ENCODE measurements at regions not wholly inside any gene's neighbourhood (a gene's known extent, or its start where the extent isn't known, plus 50 kb on each side); places are given as distances from the start of the nearest gene placed in this dataset.
"Not testable (repeated sequence)": the region's sequence is repeated elsewhere in the genome, so short reads cannot be mapped to it uniquely, and the experiment has no call there.

DNA sequence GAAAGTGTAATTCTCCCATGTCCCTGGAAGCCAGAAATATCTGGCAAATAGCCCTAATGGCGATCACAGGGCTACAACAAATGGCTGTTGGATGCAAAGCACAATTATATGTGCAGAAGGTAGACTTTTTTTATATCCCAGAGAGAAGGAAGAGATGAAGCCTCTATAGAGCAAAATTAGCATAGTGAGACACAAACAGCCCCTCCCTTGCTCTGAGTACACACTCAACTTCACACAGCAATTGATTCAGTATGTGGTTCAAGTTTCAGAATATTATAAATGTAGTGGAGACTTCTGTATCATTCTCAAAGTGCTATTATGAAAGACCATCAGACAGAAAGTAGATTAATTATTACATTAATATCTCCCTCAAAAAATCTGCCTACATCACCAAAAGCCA is 246.5 kb upstream of the TBX18 start:
- no peak for DNase-seq (ENCODE audit: low spot score)

DNA sequence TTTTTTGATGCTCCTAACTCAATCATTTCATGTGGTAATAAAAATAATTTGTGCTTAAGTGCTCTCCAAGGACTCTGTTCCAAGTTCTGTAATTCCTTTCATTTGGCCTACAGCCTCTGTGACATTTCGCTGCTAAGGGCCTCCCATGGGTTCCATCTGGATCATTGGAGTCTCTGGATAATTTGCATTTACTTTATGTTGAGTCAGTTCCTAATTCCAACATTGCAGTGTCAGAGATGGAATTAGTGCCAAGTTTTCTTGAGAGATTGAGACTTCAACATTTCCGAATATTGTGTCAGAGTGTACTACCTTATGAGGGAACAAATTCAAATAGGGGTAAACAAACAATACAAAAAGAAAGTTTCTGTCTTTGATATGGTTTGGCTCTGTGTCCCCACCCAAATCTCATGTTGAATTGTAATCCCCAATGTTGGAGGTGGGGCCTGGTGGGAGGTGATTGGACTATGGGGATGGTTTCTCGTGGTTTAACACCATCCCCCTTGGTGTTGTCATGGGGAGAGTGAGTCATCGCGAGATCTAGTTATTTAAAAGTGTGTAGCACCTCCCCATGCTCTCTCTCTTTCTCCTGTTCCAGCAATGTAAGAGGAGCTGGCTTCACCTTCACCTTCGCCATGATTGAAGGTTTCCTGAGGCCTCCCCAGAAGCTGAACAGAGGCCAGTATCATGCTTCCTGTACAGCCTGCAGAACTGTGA is 244.1 kb upstream of the TBX18 start:
- no peak for DNase-seq (ENCODE audit: low spot score)

- no peak for DNase-seq (ENCODE audit: low spot score)
These were observed 242.0 kb upstream of the TBX18 start for GRCh38 chr6:85006362-85006761.

GRCh38 chr6:85005494-85005893 is 241.1 kb upstream of the TBX18 start:
- DNase-seq (ENCODE audit: low spot score) = no peak

GRCh38 chr6:85004361-85004995 is 240.1 kb upstream of the TBX18 start:
- no peak for DNase-seq (ENCODE audit: low spot score)

DNA sequence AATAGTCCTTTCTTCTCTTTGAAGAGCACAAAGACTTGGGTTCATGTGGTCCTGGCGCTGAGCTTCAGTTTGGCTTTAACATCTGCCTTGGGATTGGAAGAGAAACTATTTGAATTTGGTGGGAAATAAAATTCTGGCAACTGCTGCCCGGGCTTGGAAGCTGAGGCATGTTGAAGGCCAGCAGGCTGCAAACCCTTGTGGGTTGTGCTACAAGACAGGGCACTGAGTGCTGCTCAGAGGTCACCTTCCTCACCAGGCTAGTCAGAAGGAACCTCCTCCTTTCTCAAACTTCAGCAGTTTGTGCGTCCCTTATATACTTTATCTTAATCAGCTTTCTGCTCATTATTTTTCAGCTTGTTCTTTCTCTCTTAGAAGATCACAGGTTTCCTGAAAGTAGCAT is 238.4 kb upstream of the TBX18 start:
- no peak for DNase-seq (ENCODE audit: low spot score)

GRCh38 chr6:85000001-85000400 is 235.6 kb upstream of the TBX18 start:
- DNase-seq (ENCODE audit: low spot score) = no peak

DNA sequence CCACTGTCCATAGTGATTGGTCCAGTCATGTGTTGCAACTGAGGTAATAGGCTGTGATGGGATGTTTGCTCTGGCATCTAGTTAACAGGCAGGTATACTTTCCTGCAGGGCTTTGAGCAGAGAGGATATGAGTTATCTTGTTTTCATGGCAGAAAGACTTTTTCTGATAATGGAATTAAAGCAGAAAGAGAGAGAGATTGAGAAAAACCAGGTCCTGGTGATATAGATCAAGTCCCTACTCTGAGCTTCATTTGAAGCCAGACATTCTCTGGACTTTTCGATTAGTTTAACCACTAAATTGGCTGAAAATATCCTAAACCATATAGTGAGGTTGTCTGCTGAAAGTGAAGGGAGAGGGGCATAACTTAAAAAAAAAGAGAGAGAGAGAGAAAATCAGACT is 233.8 kb upstream of the TBX18 start:
- no peak for DNase-seq (ENCODE audit: low spot score)

DNA sequence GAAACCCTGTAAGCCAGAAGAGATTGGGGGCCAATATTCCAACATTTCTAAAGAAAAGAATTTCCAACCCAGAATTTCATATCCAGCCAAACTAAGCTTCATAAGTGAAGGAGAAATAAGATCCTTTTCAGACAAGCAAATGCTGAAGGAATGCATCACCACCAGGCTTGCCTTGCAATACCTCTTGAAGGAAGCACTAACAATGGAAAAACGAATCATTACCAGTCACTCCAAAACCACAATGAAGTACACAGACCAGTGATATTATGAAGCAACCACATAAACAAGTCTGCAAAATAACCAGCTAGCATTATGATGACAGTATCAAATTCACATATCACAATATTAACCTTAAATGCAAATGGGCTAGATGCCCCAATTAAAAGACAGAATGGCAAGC is 224.4 kb upstream of the TBX18 start:
- DNase-seq (ENCODE audit: low spot score) = not testable (repeated sequence)

GRCh38 chr6:84985490-84985889 is 221.1 kb upstream of the TBX18 start:
- DNase-seq (ENCODE audit: low spot score) = not testable (repeated sequence)

- DNase-seq (ENCODE audit: low spot score) = no peak
These were observed 215.1 kb upstream of the TBX18 start for GRCh38 chr6:84979541-84979940.

- DNase-seq (ENCODE audit: low spot score) = no peak
These were observed 212.9 kb upstream of the TBX18 start for GRCh38 chr6:84977363-84977705.

DNA sequence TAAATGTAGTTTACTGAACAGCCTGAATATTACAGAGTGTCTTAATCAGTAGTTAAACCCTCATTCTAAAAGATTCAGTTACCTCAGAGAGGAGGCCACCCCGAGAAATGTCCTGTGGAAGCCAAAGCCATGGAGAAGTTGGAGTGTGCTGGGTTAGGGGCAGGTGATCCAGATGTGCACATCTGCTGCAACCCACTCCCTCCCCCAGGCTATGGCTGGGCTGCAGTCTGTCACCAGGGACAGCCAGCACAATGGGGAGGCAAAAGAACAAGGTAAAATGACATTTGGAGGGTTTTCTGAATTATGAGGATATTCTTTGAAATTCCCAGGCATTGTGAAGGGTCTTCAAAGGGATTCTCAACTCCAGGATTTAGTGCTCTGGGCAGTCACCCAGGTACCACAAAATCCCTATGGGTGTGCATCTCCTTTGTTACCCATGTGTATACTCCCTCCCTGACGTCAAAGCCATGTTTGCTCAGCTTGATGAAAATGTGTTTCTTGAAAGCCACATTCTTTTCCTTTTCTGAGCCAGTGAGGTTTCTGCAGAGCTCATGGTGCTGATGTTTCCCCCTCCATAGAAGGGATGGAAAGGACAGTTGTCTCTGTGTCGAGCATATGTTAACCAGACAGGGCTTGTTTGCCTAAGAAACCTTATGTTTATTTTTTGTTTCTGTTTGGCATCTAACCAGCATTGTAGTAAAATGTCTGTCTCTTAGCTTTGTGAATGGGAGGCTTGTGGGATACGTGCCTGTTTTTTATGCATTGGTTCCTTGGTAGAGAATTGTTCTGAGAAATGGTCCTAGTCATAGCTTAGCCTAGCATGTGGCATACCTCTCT is 212.3 kb upstream of the TBX18 start:
- DNase-seq (ENCODE audit: low spot score) = no peak

DNA sequence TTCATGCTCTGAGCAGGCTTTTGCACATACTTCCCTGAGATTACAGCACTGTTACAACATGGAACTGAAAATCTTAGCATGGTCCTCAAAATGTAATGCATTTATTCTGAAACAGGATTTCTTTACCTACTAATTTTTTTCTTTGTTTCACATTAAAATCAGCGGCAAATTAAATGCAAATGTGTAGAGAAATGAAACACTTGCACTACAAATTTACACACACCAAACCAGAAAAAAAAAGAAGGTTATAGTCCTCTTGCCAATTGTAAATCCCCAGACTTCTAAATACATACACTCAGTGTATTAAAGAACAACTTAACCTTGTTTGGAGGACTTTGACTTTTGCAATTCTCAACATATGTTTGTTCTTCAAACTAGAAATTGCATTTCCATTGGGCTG is 210.9 kb upstream of the TBX18 start:
- DNase-seq (ENCODE audit: low spot score) = no peak

DNA sequence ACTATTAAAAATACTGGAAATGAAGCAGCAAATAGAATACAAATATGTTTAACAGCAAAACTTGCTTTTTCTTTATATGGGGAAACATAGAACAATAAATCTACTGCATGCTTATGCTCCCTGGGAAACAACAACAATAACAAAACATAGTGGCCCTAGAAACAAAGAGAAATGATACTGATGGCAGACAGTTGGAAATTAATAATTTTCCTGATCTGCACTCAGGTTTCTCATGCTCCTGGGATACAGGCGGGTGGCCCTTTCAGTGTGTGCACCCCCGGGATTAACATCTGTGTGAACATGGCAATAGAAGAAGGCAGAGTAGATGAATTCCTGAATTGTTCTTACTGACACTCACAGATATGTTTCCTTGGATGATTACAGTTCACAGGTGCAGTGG is 209.2 kb upstream of the TBX18 start:
- no peak for DNase-seq (ENCODE audit: low spot score)

- DNase-seq (ENCODE audit: low spot score) = no peak
These were observed 203.6 kb upstream of the TBX18 start for GRCh38 chr6:84967965-84968364.

- no peak for DNase-seq (ENCODE audit: low spot score)
These were observed 203.0 kb upstream of the TBX18 start for GRCh38 chr6:84967389-84967788.

DNA sequence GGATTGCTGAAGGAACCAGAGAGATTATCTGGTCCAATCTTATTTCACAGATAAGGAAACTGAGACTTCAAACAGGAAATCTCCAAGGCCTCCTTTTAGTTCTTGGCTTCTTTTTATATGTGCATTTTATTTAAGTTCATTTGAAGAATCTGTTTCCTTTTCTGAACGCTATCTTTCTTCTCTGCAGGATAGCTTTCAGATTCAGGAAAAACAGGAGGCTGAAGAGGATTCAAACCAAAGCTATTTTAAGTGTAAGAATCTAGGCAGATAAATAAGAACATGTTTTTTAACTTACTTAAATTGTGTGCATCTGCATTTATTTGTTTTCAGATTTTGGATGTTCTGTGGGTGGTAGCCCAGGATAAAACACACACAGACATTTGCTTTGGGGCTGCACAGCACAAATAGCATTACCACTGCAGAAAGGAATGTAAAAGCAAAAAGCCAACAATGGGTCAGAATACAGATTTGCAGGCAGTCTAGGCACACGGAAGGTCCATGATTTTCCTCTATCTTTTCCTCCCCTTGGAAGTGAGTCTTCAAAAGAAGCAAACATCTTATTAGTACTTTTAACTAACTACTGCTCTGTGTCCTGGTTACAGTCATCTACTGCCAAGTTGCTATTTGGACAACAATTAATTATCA is 188.8 kb upstream of the TBX18 start:
- no peak for DNase-seq (ENCODE audit: low spot score)

DNA sequence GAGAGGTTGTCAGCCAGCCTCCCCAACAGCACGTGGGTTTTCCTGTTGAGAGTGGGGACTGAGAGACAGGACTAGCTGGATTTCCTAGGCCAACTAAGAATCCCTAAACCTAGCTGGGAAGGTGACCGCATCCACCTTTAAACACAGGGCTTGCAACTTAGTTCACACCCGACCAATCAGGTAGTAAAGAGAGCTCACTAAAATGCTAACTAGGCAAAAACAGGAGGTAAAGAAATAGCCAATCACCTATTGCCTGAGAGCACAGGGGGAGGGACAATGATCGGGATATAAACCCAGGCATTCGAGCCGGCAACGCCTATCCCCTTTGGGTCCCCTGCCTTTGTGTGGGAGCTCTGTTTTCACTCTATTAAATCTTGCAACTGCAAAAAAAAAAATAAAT is 180.5 kb upstream of the TBX18 start:
- DNase-seq (ENCODE audit: low spot score) = not testable (repeated sequence)

DNA sequence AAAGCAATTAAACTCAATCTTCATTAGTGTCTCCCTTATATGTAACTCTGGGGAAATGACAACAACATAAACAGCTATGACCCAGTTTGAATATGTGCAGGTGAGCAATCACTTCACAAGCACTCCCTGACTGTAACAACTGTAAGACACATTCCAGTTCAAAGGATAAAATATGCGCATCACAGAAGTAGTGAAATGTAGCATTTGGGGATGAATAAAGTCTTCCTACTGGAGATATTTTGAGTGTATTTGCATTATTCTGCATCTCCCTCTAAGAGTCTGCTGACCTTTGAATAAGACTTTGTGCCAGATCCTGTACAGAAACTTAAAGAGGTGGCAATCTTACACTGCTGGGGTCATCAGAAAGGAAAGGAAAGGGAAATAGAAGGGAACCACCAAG is 179.5 kb upstream of the TBX18 start:
- DNase-seq (ENCODE audit: low spot score) = no peak

DNA sequence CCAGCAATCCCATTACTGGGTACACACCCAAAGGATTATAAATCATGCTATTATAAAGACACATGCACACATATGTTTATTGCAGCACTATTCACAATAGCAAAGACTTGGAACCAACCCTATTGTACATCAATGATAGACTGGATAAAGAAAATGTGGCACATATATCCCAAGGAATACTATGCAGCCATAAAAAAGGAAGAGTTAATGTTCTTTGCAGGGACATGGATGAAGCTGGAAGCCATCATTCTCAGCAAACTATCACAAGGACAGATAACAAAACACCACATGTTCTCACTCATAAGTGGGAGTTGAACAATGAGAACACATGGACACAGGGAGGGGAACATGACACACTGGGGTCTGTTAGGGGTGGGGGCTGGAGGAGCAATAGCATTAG is 177.2 kb upstream of the TBX18 start:
- DNase-seq (ENCODE audit: low spot score) = not testable (repeated sequence)

GRCh38 chr6:84929212-84929611 is 164.8 kb upstream of the TBX18 start:
- no peak for DNase-seq (ENCODE audit: low spot score)

GRCh38 chr6:84927551-84927950 is 163.2 kb upstream of the TBX18 start:
- no peak for DNase-seq (ENCODE audit: low spot score)
